ENCODE measurements at regions not wholly inside any gene's neighbourhood (a gene's known extent, or its start where the extent isn't known, plus 50 kb on each side); places are given as distances from the start of the nearest gene placed in this dataset.

DNA sequence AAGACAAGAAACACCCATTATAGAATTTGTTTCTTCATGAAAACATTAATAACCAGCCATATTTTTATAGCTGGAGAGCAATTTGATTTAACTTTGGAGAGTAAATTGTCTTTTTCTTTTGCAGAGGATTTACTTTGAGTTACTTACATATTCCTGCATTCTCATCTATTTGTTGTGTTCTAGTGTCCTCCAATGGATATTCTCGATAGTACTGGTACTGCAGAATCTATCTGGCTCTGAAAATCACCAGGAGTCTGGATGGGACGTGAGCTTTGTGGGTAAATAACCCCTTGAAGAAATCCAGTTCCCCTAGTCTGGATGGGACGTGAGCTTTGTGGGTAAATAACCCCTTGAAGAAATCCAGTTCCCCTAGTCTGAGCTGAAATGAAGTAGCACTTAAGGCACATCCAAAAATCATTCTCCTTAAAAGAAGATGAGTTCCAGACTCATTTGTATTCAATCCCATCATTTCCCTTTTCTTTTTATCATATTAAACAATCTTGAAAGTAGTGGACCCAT lies 294.1 kb upstream of the UBE2E2 start:
- no peak for ATAC-seq
- TF ChIP-seq ZNF8 (CRISPR knock-in tag; IDR thresholded peaks at IDR 0.05) (no peak), OSR1 (CRISPR knock-in tag; IDR thresholded peaks at IDR 0.05) (no peak)
- TF ChIP-seq, protein P1, sequence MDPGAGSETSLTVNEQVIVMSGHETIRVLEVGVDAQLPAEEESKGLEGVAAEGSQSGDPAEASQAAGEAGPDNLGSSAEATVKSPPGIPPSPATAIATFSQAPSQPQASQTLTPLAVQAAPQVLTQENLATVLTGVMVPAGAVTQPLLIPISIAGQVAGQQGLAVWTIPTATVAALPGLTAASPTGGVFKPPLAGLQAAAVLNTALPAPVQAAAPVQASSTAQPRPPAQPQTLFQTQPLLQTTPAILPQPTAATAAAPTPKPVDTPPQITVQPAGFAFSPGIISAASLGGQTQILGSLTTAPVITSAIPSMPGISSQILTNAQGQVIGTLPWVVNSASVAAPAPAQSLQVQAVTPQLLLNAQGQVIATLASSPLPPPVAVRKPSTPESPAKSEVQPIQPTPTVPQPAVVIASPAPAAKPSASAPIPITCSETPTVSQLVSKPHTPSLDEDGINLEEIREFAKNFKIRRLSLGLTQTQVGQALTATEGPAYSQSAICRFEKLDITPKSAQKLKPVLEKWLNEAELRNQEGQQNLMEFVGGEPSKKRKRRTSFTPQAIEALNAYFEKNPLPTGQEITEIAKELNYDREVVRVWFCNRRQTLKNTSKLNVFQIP (CRISPR knock-in tag; IDR thresholded peaks at IDR 0.05; ENCODE audit: borderline replicate concordance, low read depth), result no peak

DNA sequence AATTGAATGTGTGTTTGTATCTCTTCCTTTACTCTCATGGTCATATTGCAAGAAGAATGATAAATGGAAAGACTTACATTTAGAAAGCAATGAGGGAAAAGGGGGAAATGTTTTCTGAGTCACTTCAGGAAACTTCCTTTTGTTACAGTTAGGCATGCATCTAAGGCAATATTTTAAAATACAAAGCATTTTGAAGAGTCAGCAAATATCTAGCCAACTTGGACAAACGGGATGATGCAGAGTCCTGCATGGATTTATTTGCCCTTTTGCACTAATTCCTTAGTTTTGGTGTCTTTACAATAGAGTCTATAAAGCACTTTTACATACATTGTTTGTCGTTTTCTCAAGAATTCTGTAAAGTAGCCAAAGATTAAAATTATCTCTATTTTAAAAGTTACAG lies 286.2 kb upstream of the UBE2E2 start:
- TF ChIP-seq BACH2 (CRISPR knock-in tag; IDR thresholded peaks at IDR 0.05; ENCODE audit: borderline replicate concordance), result no peak
- no peak for TF ChIP-seq ZC3H10 (CRISPR knock-in tag; IDR thresholded peaks at IDR 0.05)
- TF ChIP-seq, protein P2, sequence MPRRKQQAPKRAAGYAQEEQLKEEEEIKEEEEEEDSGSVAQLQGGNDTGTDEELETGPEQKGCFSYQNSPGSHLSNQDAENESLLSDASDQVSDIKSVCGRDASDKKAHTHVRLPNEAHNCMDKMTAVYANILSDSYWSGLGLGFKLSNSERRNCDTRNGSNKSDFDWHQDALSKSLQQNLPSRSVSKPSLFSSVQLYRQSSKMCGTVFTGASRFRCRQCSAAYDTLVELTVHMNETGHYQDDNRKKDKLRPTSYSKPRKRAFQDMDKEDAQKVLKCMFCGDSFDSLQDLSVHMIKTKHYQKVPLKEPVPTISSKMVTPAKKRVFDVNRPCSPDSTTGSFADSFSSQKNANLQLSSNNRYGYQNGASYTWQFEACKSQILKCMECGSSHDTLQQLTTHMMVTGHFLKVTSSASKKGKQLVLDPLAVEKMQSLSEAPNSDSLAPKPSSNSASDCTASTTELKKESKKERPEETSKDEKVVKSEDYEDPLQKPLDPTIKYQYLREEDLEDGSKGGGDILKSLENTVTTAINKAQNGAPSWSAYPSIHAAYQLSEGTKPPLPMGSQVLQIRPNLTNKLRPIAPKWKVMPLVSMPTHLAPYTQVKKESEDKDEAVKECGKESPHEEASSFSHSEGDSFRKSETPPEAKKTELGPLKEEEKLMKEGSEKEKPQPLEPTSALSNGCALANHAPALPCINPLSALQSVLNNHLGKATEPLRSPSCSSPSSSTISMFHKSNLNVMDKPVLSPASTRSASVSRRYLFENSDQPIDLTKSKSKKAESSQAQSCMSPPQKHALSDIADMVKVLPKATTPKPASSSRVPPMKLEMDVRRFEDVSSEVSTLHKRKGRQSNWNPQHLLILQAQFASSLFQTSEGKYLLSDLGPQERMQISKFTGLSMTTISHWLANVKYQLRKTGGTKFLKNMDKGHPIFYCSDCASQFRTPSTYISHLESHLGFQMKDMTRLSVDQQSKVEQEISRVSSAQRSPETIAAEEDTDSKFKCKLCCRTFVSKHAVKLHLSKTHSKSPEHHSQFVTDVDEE (CRISPR knock-in tag; IDR thresholded peaks at IDR 0.05), result no peak
- TF ChIP-seq, protein P3, sequence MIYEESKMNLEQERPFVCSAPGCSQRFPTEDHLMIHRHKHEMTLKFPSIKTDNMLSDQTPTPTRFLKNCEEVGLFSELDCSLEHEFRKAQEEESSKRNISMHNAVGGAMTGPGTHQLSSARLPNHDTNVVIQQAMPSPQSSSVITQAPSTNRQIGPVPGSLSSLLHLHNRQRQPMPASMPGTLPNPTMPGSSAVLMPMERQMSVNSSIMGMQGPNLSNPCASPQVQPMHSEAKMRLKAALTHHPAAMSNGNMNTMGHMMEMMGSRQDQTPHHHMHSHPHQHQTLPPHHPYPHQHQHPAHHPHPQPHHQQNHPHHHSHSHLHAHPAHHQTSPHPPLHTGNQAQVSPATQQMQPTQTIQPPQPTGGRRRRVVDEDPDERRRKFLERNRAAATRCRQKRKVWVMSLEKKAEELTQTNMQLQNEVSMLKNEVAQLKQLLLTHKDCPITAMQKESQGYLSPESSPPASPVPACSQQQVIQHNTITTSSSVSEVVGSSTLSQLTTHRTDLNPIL (CRISPR knock-in tag; IDR thresholded peaks at IDR 0.05; ENCODE audit: low read depth), result no peak
- no peak for TF ChIP-seq ESRRG (CRISPR knock-in tag; IDR thresholded peaks at IDR 0.05)
- ATAC-seq, result no peak

DNA sequence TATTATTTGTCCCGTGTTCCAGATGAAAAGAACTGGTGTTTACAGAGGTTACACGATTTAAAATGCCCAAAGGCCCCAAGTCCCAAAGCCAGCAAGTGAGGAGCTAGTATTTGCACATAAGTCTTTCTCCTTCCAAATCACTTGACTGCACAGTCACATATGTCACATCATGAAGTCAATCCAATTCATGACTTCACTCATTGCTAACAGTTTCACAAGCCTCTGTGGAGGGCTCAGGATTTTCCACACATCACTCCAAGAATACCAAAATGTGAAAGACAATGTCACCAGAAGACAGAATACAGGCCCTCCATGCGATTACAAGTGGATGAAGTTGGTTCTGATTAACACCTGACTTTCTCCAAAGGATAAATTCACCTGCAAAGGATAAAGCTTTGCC lies 283.1 kb upstream of the UBE2E2 start:
- ATAC-seq, result no peak
- TF ChIP-seq PPARA (CRISPR knock-in tag; IDR thresholded peaks at IDR 0.05; ENCODE audit: borderline replicate concordance) (no peak), ZFP30 (CRISPR knock-in tag; IDR thresholded peaks at IDR 0.05) (no peak), CSDC2 (CRISPR knock-in tag; IDR thresholded peaks at IDR 0.05) (no peak), ZC3H10 (CRISPR knock-in tag; IDR thresholded peaks at IDR 0.05) (no peak), ZFP3 (CRISPR knock-in tag; IDR thresholded peaks at IDR 0.05) (no peak), GLIS3 (CRISPR knock-in tag; IDR thresholded peaks at IDR 0.05) (no peak)
- TF ChIP-seq, protein P4, sequence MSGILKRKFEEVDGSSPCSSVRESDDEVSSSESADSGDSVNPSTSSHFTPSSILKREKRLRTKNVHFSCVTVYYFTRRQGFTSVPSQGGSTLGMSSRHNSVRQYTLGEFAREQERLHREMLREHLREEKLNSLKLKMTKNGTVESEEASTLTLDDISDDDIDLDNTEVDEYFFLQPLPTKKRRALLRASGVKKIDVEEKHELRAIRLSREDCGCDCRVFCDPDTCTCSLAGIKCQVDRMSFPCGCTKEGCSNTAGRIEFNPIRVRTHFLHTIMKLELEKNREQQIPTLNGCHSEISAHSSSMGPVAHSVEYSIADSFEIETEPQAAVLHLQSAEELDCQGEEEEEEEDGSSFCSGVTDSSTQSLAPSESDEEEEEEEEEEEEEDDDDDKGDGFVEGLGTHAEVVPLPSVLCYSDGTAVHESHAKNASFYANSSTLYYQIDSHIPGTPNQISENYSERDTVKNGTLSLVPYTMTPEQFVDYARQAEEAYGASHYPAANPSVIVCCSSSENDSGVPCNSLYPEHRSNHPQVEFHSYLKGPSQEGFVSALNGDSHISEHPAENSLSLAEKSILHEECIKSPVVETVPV (CRISPR knock-in tag; IDR thresholded peaks at IDR 0.05), result no peak

DNA sequence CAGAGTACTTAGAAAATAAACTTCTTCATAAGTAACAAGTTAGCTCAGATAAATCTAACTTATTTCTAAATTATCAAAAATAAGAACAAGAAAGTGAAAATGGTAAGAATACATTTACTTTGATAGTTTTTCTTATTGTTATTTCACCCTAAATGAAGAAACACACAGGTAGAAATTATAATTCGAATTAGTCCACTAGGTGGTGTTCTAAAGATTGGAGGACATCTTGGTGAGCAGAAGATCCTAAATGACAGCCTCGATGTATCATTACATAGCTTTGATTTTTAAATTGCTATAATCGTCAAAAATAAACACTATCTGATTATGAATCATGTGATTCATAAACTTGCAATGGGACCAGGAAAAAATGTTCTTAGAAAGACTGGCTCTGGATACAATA lies 280.8 kb upstream of the UBE2E2 start:
- ATAC-seq, result no peak
- no peak for TF ChIP-seq ESRRG (CRISPR knock-in tag; IDR thresholded peaks at IDR 0.05)
- no peak for TF ChIP-seq ISL1 (CRISPR knock-in tag; IDR thresholded peaks at IDR 0.05)
- TF ChIP-seq CSDC2 (CRISPR knock-in tag; IDR thresholded peaks at IDR 0.05), result no peak
- TF ChIP-seq RARB (CRISPR knock-in tag; IDR thresholded peaks at IDR 0.05), result no peak
- TF ChIP-seq TCF4 (CRISPR knock-in tag; IDR thresholded peaks at IDR 0.05; ENCODE audit: borderline replicate concordance), result no peak
- TF ChIP-seq OSR1 (CRISPR knock-in tag; IDR thresholded peaks at IDR 0.05), result no peak
- no peak for TF ChIP-seq ZC3H10 (CRISPR knock-in tag; IDR thresholded peaks at IDR 0.05)
- TF ChIP-seq, protein P3 (CRISPR knock-in tag; IDR thresholded peaks at IDR 0.05; ENCODE audit: low read depth), result no peak
- no peak for TF ChIP-seq ZFP3 (CRISPR knock-in tag; IDR thresholded peaks at IDR 0.05)
- no peak for TF ChIP-seq ZNF70 (CRISPR knock-in tag; IDR thresholded peaks at IDR 0.05)
- TF ChIP-seq, protein P5, sequence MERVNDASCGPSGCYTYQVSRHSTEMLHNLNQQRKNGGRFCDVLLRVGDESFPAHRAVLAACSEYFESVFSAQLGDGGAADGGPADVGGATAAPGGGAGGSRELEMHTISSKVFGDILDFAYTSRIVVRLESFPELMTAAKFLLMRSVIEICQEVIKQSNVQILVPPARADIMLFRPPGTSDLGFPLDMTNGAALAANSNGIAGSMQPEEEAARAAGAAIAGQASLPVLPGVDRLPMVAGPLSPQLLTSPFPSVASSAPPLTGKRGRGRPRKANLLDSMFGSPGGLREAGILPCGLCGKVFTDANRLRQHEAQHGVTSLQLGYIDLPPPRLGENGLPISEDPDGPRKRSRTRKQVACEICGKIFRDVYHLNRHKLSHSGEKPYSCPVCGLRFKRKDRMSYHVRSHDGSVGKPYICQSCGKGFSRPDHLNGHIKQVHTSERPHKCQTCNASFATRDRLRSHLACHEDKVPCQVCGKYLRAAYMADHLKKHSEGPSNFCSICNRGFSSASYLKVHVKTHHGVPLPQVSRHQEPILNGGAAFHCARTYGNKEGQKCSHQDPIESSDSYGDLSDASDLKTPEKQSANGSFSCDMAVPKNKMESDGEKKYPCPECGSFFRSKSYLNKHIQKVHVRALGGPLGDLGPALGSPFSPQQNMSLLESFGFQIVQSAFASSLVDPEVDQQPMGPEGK (CRISPR knock-in tag; IDR thresholded peaks at IDR 0.05; ENCODE audit: borderline replicate concordance), result no peak
- TF ChIP-seq ZNF565 (CRISPR knock-in tag; conservative IDR thresholded peaks at IDR 0.05; ENCODE audit: low read depth), result no peak
- TF ChIP-seq ARNTL (CRISPR knock-in tag; IDR thresholded peaks at IDR 0.05; ENCODE audit: borderline replicate concordance, low read depth), result no peak
- no peak for TF ChIP-seq PPARA (CRISPR knock-in tag; IDR thresholded peaks at IDR 0.05; ENCODE audit: borderline replicate concordance)
- no peak for TF ChIP-seq ZNF8 (CRISPR knock-in tag; IDR thresholded peaks at IDR 0.05)
- TF ChIP-seq, protein P2 (CRISPR knock-in tag; IDR thresholded peaks at IDR 0.05), result no peak
- no peak for TF ChIP-seq BACH2 (CRISPR knock-in tag; IDR thresholded peaks at IDR 0.05; ENCODE audit: borderline replicate concordance)

Measured in SK-N-SH treated with all-trans-retinoic acid at 6 μM for 48 hours (cell line).